SH-SY5Y (cell line): ENCODE measurements at regions not wholly inside any gene's neighbourhood (a gene's known extent, or its start where the extent isn't known, plus 50 kb on each side); places are given as distances from the start of the nearest gene placed in this dataset.

Experiments used
- GATA2 ChIP-seq: IDR thresholded peaks from 2 replicates; pipeline ENCODE4 v1.6.1; 2011; ENCODE audit warnings: mild to moderate bottlenecking, low read depth, low read length
- GATA3 ChIP-seq: IDR thresholded peaks from 2 replicates; pipeline ENCODE4 v1.6.1; 2011; ENCODE audit warnings: low read depth, mild to moderate bottlenecking, low read length, moderate library complexity

DNA sequence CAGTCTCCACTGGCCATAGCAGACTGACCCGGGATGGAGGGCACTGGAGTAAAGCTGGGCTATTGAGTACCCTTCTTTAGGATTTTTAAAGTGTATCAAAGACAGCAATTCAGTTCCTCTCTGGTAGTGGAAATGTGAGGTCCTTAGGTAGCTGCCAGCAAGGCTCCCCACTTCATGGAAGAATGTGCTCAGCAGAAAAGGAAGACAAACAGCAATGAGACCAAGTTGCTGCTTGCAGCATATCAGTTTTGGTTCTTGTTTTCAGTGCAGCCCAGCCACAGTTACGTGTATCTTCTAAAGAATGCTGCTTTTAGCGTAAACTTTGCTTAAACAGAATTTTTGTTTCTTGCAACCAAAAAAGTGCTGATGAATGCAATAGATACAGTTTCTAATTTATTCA lies 374.0 kb upstream of the CBLB start:
- TF ChIP-seq GATA3 (no peak), GATA2 (no peak)

DNA sequence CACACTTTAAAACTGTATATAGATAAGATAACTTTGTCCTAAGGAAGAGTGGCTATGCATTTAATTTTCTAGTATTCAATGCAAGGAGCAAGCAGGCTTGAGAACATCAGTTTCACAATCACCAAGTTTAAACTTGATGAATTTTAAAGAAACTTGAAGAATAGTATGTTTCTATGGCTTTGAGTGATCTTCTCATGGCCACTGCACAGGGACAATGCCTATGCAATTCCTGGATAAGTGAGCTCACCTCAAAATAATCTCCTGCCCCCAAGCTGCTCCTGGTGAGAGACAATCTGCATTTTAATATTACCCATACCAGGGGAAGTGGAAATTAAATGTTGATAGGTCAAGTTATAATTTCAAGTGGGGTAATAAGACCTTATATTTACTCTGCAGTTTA lies 376.6 kb upstream of the CBLB start:
- no peak for TF ChIP-seq GATA3
- TF ChIP-seq GATA2, result no peak

DNA sequence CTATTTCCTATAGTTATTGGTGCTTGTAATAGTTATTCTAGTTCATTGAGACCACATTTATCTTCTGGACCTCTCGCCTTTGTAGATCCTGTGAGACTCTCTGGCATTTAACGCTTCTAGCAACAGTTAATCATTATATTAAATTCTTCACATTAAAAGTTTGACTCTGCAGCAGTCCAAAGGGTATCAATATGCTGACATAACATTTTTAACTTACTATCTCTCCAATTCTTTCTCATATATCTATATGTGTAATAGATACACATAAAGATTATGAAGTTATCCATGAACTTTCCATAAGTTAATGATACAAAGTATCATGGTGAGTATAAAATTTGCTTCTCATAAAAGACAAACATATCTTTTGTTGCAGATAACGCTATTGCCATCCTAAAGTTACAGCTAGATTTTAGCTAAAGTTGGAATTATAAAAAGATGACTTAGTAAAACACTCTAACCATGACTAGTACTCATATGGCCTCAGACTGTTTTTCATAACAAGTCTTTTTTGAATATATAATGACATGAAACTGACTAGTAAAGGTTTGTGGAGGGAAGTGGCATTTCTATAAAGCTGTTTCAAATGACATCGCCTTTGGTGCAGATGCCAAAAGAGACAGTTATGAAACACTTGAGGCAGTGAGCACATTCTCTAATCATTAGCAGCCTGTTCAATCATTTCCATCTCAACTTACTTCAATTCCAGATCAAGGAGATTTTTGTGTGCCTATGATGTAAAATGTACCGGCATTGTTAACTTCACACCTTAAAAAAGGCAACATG lies 379.3 kb upstream of the CBLB start:
- TF ChIP-seq GATA3 (no peak), GATA2 (no peak)

DNA sequence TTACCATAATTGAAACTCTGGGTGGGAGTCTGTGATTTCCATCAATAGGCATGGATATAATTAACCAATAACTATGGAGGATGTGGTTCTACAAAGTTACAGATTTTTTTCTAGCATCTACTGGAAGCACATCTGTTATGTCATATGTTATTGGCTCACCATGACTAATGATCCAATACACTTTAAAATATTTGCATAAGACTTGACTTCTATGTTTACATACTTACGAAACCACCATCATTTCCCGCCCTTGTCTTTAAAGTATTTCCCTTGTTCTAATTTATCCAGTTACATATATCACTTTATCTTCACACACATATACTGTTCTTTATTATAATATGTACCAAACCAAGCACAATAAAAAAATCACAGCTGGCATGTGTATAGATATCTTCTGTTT lies 380.3 kb upstream of the CBLB start:
- TF ChIP-seq GATA2 (no peak), GATA3 (no peak)

DNA sequence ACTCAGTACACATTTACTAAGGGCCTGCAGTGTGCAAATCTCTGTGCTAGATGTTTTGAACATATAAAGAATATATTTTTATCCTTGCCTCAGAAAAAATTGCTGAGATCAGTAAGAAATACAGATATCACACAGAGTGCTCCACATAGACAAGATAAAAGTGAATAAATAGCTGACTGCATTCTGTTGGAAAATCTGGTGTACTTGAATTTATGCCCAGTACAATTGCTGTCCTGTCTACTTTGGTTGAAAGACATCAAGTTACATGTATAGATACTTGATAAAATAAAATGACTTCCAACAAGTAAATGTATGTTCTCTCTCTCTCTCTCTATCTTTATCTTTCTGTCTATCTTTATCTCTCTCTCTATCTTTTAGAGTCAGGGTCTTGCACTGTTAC lies 381.2 kb upstream of the CBLB start:
- TF ChIP-seq GATA3, result no peak
- TF ChIP-seq GATA2, result no peak

DNA sequence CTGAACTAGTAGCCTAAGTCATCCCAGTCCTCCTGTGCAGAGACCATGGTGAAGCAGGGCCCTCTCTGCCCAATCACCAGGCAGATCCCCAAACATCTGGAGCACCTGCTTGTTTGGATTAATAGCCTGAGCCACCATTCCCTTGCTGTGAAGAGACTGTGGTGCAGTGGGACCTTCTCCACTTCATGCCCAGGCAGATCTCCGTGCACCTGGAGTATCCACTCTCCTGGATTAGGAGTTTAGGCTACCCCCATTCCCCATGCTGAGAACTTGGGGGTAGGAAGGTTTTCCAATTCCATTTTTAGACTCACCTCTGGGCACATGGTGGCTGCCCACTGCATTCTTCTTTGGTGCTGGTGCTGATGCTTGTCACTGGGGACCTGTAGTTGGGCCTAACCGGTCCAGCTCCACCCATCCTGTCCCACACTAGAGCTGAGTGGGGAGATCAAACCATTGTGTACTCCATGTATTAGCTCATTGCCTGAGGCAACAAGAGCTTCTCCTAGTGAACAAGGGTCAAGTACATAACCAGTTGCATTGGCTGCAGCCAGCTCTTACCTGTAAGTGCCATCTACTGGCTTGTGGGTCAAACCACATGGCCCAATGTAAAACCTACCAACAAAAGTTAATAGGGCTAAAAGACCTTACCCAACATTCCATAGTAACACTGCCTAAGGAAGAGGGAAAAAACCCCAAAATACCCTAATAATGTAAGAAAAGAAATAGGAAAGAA lies 382.5 kb upstream of the CBLB start:
- TF ChIP-seq GATA2 (no peak), GATA3 (no peak)

DNA sequence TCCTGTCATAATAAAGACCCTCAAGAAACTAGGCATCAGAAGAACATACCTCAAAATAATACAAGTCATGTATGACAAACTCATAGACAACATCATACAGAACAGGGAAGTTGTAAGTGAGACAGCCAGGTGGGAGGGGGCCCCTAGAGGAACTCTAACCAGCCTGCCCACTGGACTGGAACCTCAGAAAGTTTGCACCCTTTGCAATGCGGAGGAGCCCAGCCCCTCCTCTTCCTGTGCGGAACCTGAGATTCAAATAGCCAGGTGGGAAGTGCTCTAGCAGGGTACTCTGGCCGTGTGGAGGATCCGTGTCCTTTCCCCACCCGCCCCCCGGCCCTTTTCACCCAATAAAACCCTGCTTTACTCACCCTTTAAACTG lies 387.0 kb upstream of the CBLB start:
- TF ChIP-seq GATA3 (no peak), GATA2 (no peak)

DNA sequence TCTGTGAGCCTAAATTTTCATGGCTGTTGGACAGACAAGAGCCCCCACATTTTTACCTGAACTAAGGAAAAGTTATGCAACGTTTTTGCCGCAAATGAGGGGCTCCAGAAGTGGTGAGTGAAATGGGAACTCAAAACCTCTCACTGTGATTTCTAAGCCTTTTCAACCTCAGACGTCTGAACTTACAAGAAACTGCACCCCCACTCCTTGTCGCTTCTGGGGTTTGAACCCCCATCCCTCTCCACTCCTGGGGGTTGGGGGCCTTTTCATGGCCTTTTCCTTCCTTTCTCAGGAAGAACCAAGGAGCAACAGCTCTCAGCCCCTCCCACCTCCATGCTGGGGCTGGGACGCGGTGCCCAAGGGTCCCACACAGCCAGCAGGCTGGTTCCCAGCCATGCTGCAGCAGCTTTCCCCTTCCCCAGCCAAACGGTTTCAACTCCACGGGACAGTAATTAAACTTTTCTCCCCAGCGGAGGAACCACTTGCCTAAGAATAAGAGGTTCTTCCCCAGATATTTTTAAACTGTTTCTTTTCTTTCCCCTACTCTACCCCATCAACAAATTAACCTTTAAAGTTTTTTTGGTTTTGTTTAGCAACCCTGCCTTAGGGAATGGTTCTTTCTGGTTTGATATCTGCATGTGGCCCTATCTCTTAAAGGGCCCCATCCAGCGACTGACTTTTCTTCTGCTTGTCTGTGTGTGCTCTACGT lies 387.6 kb upstream of the CBLB start:
- no peak for TF ChIP-seq GATA2
- TF ChIP-seq GATA3, result no peak

DNA sequence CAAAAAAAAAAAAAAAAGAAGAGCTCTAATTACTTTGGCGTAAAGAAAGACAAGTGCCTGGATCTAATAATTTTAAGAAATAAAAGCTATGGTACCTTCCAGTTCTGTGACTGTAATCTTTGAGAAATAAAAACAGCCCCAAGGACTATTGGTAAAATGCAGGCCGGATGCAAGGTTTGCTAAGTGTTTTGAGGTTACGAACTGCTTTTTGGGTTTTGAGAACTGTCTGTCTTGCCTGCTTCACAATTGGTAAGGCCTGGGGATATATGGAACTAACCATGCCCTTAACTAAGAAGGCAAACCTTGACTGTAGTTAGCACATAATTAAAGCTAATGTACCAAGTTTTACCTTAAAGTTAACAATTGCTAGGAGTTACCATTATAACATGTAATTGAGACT lies 388.4 kb upstream of the CBLB start:
- TF ChIP-seq GATA3, result no peak
- TF ChIP-seq GATA2, result no peak

DNA sequence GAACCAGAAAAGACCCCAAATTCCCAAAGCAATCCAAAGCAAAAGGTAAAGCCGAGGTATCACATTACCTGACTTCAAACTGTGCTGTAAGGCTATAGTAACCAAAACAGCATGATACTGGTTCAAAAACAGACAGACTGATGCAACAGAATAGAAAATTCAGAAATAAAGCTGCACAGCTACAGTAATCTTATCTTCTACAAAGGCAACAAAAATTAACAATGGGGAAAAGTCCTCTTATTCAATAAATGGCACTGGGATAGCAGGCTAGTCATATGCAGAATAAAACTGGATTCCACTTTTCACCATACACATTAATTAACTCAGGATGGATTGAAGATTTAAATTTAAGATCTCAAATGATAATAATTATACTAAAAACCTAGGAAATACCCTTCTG lies 392.6 kb upstream of the CBLB start:
- TF ChIP-seq GATA3 (no peak), GATA2 (no peak)

DNA sequence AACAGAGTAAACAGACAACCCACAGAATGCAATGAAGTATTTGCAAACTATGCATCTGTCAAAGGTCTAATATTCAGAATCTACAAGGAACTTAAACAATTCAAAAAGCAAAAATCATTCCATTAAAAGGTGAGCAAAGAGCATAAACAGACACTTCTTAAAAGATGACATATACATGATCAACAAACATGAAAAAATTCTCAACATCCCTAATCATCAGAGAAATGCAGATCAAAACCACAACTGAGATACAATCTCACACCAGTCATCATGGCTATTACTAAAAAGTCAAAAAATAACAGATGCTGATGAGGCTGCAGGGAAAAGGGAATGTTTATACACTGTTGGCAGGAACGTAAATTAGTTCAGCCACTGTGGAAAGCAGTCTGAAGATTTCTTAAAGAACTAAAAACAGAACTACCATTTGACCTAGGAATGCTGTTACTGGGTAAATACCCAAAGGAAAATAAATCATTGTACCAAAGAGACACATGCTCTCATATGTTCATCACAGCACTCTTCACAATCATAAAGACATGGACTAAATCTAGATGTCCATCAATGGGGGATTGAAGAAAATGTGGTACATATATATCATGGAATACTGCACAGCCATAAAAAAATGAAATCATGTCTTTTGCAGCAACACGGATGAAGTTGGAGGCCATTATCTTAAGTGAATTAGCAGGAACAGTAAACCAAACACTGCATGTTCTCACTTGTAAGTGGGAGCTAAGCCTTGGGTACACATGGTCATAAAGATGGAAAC lies 393.3 kb upstream of the CBLB start:
- TF ChIP-seq GATA2 (no peak), GATA3 (no peak)

DNA sequence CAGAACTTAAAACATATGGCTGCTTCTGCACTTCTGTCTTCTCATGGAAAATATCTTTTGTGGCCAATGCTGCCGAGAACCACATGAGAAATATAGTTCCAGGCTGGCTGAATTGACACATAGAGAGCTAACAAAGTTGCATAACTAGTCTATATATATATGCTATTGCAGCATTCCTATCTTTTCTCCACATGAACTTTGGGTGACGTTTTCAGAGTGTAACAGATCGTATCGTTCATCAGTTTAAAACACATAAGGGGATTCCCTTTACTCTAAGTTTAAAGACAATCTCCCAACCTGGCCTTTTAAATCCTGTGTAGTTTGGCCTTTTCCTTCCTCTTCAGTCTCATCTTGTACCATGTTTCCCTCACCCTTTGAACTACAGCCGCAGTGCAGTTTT lies 394.2 kb upstream of the CBLB start:
- no peak for TF ChIP-seq GATA3
- no peak for TF ChIP-seq GATA2

DNA sequence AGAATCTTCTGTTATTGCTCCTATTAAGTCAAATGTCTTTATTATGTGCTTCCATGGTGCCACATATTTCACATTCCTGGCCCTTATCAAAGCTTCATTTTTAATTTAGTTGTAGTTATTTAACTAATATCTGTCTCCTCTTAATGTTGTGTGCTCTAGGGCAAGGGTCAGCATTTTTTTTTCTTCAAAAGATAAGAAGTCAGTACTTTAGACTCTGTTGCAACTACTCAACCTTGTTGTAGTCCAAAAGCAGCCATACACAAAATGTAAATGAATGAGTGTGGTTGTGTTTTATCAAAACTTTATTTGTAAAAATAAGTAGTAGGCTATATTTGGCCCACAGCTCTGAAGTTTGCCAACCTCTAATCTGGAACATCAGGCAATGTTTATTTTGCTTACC lies 394.7 kb upstream of the CBLB start:
- TF ChIP-seq GATA2 (no peak), GATA3 (no peak)

DNA sequence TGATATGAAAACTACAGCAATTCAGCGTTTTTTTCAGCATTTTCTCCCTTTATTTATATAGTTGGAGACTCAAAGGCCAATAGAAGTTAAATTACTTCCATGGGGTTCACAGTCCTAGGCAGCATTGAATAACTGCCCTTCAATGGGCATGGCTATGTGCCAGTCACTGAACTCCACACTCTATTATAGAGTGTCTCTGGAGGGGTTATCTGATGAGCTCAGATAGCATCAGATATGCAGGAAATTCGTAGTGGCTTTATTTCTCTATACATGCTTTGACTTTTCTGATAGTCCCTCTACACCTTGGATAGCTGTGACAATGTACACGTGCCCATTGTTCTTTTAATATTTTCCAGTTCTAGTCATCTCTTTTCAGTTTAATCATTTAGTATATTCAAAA lies 396.9 kb upstream of the CBLB start:
- peak; percentile 85 for TF ChIP-seq GATA3
- peak; percentile 75 for TF ChIP-seq GATA2

DNA sequence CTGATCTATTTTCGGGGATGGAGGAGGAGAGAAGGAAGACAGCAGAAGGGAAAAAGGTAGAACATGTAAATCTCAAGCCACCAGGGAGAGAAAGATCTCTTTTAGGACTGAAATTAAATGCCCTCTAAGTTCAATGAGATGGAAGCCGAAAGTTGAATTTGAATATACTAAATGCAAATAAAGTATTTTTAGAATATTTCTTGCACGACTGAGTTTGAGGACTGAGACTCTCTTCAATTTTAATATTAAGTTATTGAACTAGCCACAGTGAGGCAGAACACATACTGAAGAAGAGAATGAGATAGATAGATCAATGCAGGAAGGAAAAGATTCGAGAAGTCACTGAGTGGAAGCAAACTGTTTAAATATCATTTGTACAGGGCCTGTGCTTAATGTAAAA lies 399.9 kb upstream of the CBLB start:
- no peak for TF ChIP-seq GATA3
- no peak for TF ChIP-seq GATA2
